H9 (cell line): ENCODE measurements at regions not wholly inside any gene's neighbourhood (a gene's known extent, or its start where the extent isn't known, plus 50 kb on each side); places are given as distances from the start of the nearest gene placed in this dataset.

Source experiments
- DNase-seq: peaks from one replicate; pipeline ENCODE4 v3.0.0-alpha.2; 2017
- H2AFZ ChIP-seq: one replicate; pipeline ENCODE4 v1.6.1; 2013; ENCODE audit warnings: mild to moderate bottlenecking, low read length, control low read depth, moderate library complexity
- H2AK5ac ChIP-seq: 2 replicates; pipeline ENCODE4 v1.6.1; 2013; ENCODE audit warnings: low read length, control low read depth, mixed read lengths; ENCODE audit not compliant: insufficient read length
- H2BK120ac ChIP-seq: one replicate; pipeline ENCODE4 v1.6.1; 2013; ENCODE audit warnings: low read depth, mild to moderate bottlenecking, low read length, control low read depth, inconsistent platforms; ENCODE audit not compliant: poor library complexity, severe bottlenecking
- H2BK12ac ChIP-seq: 2 replicates; pipeline ENCODE4 v1.6.1; 2013; ENCODE audit warnings: low read length, control low read depth, mixed read lengths, low read depth; ENCODE audit not compliant: insufficient read length
- H2BK15ac ChIP-seq: 2 replicates; pipeline ENCODE4 v1.6.1; 2013; ENCODE audit warnings: low read depth, low read length, control low read depth
- H2BK20ac ChIP-seq: one replicate; pipeline ENCODE4 v1.6.1; 2013; ENCODE audit warnings: low read depth, mild to moderate bottlenecking, low read length, control low read depth, inconsistent platforms; ENCODE audit not compliant: poor library complexity, severe bottlenecking
- H2BK5ac ChIP-seq: 2 replicates; pipeline ENCODE4 v1.6.1; 2013; ENCODE audit warnings: low read length, control low read depth, mixed read lengths; ENCODE audit not compliant: insufficient read length
- H3K14ac ChIP-seq: 2 replicates; pipeline ENCODE4 v1.6.1; 2013; ENCODE audit warnings: low read length, control low read depth; ENCODE audit not compliant: insufficient read depth
- H3K18ac ChIP-seq: 2 replicates; pipeline ENCODE4 v1.6.1; 2013; ENCODE audit warnings: low read depth, mild to moderate bottlenecking, mixed read lengths, low read length, control low read depth; ENCODE audit not compliant: insufficient read length
- H3K23ac ChIP-seq: 2 replicates; pipeline ENCODE4 v1.6.1; 2013; ENCODE audit warnings: low read length, control low read depth, mixed read lengths, low read depth; ENCODE audit not compliant: insufficient read length
- H3K23me2 ChIP-seq: 2 replicates; pipeline ENCODE4 v1.6.1; 2013; ENCODE audit warnings: low read depth, mild to moderate bottlenecking, mixed read lengths, low read length, control low read depth; ENCODE audit not compliant: insufficient read length, poor library complexity, severe bottlenecking
- H3K27ac ChIP-seq: 2 replicates; pipeline ENCODE4 v1.5.1; 2013; ENCODE audit warnings: low read length, control low read depth, mixed read lengths, low read depth; ENCODE audit not compliant: insufficient read length
- H3K27me3 ChIP-seq: 2 replicates; pipeline ENCODE4 v1.6.1; 2013; ENCODE audit warnings: low read length, control low read depth, inconsistent platforms; ENCODE audit not compliant: insufficient read depth
- H3K4ac ChIP-seq: 2 replicates; pipeline ENCODE4 v1.6.1; 2013; ENCODE audit warnings: low read depth, mild to moderate bottlenecking, control low read depth, inconsistent platforms, low read length, moderate library complexity
- H3K4me1 ChIP-seq: 2 replicates; pipeline ENCODE4 v1.6.1; 2013; ENCODE audit warnings: low read length, control low read depth, inconsistent platforms; ENCODE audit not compliant: insufficient read depth
- H3K4me2 ChIP-seq: 2 replicates; pipeline ENCODE4 v1.6.1; 2013; ENCODE audit warnings: low read length, control low read depth, mixed read lengths; ENCODE audit not compliant: insufficient read length, insufficient read depth
- H3K56ac ChIP-seq: 2 replicates; pipeline ENCODE4 v1.6.1; 2013; ENCODE audit warnings: low read depth, mild to moderate bottlenecking, mixed read lengths, low read length, control low read depth; ENCODE audit not compliant: insufficient read length
- H3K79me1 ChIP-seq: 2 replicates; pipeline ENCODE4 v1.6.1; 2013; ENCODE audit warnings: low read depth, mild to moderate bottlenecking, moderate library complexity, low read length, control low read depth, inconsistent platforms; ENCODE audit not compliant: insufficient read depth, poor library complexity, severe bottlenecking
- H3K79me2 ChIP-seq: 2 replicates; pipeline ENCODE4 v1.6.1; 2013; ENCODE audit warnings: low read length, control low read depth, inconsistent platforms; ENCODE audit not compliant: insufficient read depth
- H3K9ac ChIP-seq: 2 replicates; pipeline ENCODE4 v1.6.1; 2013; ENCODE audit warnings: low read length, control low read depth, mixed read lengths; ENCODE audit not compliant: insufficient read length; ENCODE audit errors: extremely low read depth
- H3K9me3 ChIP-seq: one replicate; pipeline ENCODE4 v1.6.1; 2013; ENCODE audit warnings: low read depth, low read length, inconsistent platforms; ENCODE audit not compliant: control insufficient read depth
- H3T11ph ChIP-seq: one replicate; pipeline ENCODE4 v1.6.1; 2013; ENCODE audit warnings: mild to moderate bottlenecking, low read length, control low read depth, inconsistent platforms
- H4K20me1 ChIP-seq: one replicate; pipeline ENCODE4 v1.6.1; 2013; ENCODE audit not compliant: control insufficient read depth, insufficient read length, insufficient read depth
- H4K5ac ChIP-seq: 2 replicates; pipeline ENCODE4 v1.6.1; 2013; ENCODE audit warnings: low read depth, mild to moderate bottlenecking, mixed read lengths, low read length, control low read depth; ENCODE audit not compliant: insufficient read length
- H4K8ac ChIP-seq: replicated peaks from 2 replicates; pipeline ENCODE4 v1.6.1; 2013; ENCODE audit warnings: low read length, control low read depth, mixed read lengths, low read depth; ENCODE audit not compliant: insufficient read length
- H4K91ac ChIP-seq: 2 replicates; pipeline ENCODE4 v1.6.1; 2013; ENCODE audit warnings: low read depth, mild to moderate bottlenecking, moderate library complexity, mixed read lengths, low read length, control low read depth; ENCODE audit not compliant: insufficient read length
- H3K27ac Mint-ChIP-seq, 3 experiments: 2 replicates in 2 of 3; 3 replicates in 1 of 3; pipeline ENCODE4 v1.8.0; 2020 to 2021; ENCODE audit warnings: mixed read lengths in 3 of 3, mild to moderate bottlenecking in 1 of 3, moderate library complexity in 1 of 3
- H3K27me3 Mint-ChIP-seq: 2 replicates; pipeline ENCODE4 v1.8.0; 2021; ENCODE audit warnings: low read depth, mild to moderate bottlenecking, moderate library complexity, mixed read lengths
- H3K36me3 Mint-ChIP-seq, 3 experiments: 2 replicates in 2 of 3; 3 replicates in 1 of 3; pipeline ENCODE4 v1.8.0; 2020 to 2021; ENCODE audit warnings: low read depth in 3 of 3, mixed read lengths in 3 of 3; ENCODE audit not compliant: insufficient read depth in 1 of 3
- H3K4me1 Mint-ChIP-seq, 2 experiments: 2 replicates each; pipeline ENCODE4 v1.8.0; 2020; ENCODE audit warnings: mixed read lengths in 2 of 2
- H3K4me3 Mint-ChIP-seq, 2 experiments: 2 replicates in 1 of 2; 3 replicates in 1 of 2; pipeline ENCODE4 v1.8.0; 2020 to 2021; ENCODE audit warnings: mild to moderate bottlenecking in 2 of 2, mixed read lengths in 2 of 2, moderate library complexity in 1 of 2
- H3K9me3 Mint-ChIP-seq, 2 experiments: 2 replicates in 1 of 2; 3 replicates in 1 of 2; pipeline ENCODE4 v1.8.0; 2020; ENCODE audit warnings: mild to moderate bottlenecking in 2 of 2, mixed read lengths in 2 of 2, moderate library complexity in 1 of 2
- WGBS: extraction: QIAGEN DNeasy Blood & Tissue Kit; methylation state at CpG from one replicate; pipeline ENCODE4 v1.1.7; 2013; ENCODE audit warnings: missing lambda C conversion rate, low lambda C conversion rate, mixed read lengths; ENCODE audit not compliant: insufficient read length; ENCODE audit errors: extremely low coverage; 5-methylcytosine and 5-hydroxymethylcytosine counted together
- TF ChIP-seq, protein P1 (sequence below): fragments of 200-600 bp; sonication (generic); conservative IDR thresholded peaks from 3 replicates; pipeline ENCODE4 v1.8.0; 2021; ENCODE audit warnings: antibody characterized with exemption, mild to moderate bottlenecking

DNA sequence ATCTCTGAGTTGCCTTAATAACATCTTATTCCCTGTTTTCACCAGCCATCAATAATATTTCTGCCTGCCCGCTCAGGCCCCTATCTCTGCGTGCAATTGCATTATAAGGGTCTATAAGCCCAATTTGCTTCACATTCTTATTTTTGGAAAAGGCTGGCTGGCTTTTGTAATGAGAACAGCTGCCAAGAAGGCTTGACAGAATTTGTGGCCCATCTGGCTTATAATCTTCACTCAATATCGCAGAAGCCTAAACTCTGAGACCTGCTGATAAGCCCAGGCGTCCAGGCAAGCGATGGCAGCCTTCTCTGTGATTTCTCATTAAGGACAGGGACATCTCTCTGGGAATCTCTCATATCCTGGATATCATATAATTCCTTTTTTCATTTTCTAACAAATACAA lies 1618.6 kb upstream of the CELF4 start:
- no CpG with 5 or more reads among the region's 5 CpGs for WGBS
- H2AK5ac ChIP-seq, result no peak overlapping the region
- no peak overlapping the region for H3K4me2 ChIP-seq
- H3K14ac ChIP-seq, result no peak overlapping the region
- H2BK120ac ChIP-seq, result no peak overlapping the region
- no peak overlapping the region for H3K27ac Mint-ChIP-seq
- H4K91ac ChIP-seq, result no peak overlapping the region
- H3K27ac ChIP-seq, result no peak overlapping the region
- H2AFZ ChIP-seq, result no peak overlapping the region
- no peaks in the 10 kb centered on the region for H3K27me3 ChIP-seq
- no peak overlapping the region for H3T11ph ChIP-seq
- no peak overlapping the region for H3K4me3 Mint-ChIP-seq
- H4K20me1 ChIP-seq, result no peaks in the 10 kb centered on the region
- no peaks in the 10 kb centered on the region for H3K79me1 ChIP-seq
- H3K23ac ChIP-seq, result no peak overlapping the region
- H3K4me1 Mint-ChIP-seq, result peaks cover 4 to 8% of the 10 kb centered on the region in 2 experiments
- H3K4me1 ChIP-seq, result no peaks in the 10 kb centered on the region
- TF ChIP-seq, protein P1, sequence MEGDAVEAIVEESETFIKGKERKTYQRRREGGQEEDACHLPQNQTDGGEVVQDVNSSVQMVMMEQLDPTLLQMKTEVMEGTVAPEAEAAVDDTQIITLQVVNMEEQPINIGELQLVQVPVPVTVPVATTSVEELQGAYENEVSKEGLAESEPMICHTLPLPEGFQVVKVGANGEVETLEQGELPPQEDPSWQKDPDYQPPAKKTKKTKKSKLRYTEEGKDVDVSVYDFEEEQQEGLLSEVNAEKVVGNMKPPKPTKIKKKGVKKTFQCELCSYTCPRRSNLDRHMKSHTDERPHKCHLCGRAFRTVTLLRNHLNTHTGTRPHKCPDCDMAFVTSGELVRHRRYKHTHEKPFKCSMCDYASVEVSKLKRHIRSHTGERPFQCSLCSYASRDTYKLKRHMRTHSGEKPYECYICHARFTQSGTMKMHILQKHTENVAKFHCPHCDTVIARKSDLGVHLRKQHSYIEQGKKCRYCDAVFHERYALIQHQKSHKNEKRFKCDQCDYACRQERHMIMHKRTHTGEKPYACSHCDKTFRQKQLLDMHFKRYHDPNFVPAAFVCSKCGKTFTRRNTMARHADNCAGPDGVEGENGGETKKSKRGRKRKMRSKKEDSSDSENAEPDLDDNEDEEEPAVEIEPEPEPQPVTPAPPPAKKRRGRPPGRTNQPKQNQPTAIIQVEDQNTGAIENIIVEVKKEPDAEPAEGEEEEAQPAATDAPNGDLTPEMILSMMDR, result no peak
- no peaks in the 10 kb centered on the region for H3K23me2 ChIP-seq
- H3K79me2 ChIP-seq, result no peaks in the 10 kb centered on the region
- no peak overlapping the region for H2BK5ac ChIP-seq
- no peak overlapping the region for H4K8ac ChIP-seq
- H3K9me3 ChIP-seq, result no peaks in the 10 kb centered on the region
- DNase-seq, result no peak
- H3K56ac ChIP-seq, result no peak overlapping the region
- H3K18ac ChIP-seq, result no peak overlapping the region
- no peaks in the 10 kb centered on the region for H3K9me3 Mint-ChIP-seq
- H3K4ac ChIP-seq, result no peak overlapping the region
- H3K27me3 Mint-ChIP-seq, result no peaks in the 10 kb centered on the region
- no peak overlapping the region for H2BK20ac ChIP-seq
- no peaks in the 10 kb centered on the region for H3K36me3 Mint-ChIP-seq
- no peak overlapping the region for H2BK12ac ChIP-seq
- no peak overlapping the region for H3K9ac ChIP-seq
- H4K5ac ChIP-seq, result no peak overlapping the region
- H2BK15ac ChIP-seq, result no peak overlapping the region
